ENCODE measurements at regions not wholly inside any gene's neighbourhood (a gene's known extent, or its start where the extent isn't known, plus 50 kb on each side); places are given as distances from the start of the nearest gene placed in this dataset.
"Not testable (repeated sequence)": the region's sequence is repeated elsewhere in the genome, so short reads cannot be mapped to it uniquely, and the experiment has no call there.

- TF ChIP-seq CTCF (IDR thresholded peaks at IDR 0.05; ENCODE audit: insufficient read depth, low read length); POLR2AphosphoS5 (IDR thresholded peaks at IDR 0.05; ENCODE audit: low read depth); REST (IDR thresholded peaks at IDR 0.05; ENCODE audit: insufficient replicate concordance, low read depth); GABPA (IDR thresholded peaks at IDR 0.05; ENCODE audit: low read depth); SPI1 (IDR thresholded peaks at IDR 0.05; ENCODE audit: borderline replicate concordance, low read depth): not testable (repeated sequence)
Measured at GRCh38 chr10:81264991-81265390, 610.0 kb upstream of the NRG3 start.

Data from HL-60 (cell line).